Retinal pigment epithelial cell (primary cell): ENCODE measurements at regions not wholly inside any gene's neighbourhood (a gene's known extent, or its start where the extent isn't known, plus 50 kb on each side); places are given as distances from the start of the nearest gene placed in this dataset.

Source experiments
- DNase-seq: peaks from one replicate; pipeline ENCODE4 v3.0.0-alpha.2; 2010; ENCODE audit warnings: low read depth
- H3K4me3 ChIP-seq: 2 replicates; pipeline ENCODE4 v1.5.1; 2011; ENCODE audit warnings: mild to moderate bottlenecking, low read length, control low read depth, moderate library complexity
- TF ChIP-seq, protein P1 (sequence below): conservative IDR thresholded peaks from 2 replicates; pipeline ENCODE4 v1.5.1; 2011; ENCODE audit warnings: low read depth, low read length, control low read depth, inconsistent platforms

GRCh38 chr15:96403932-96404331 is 73.4 kb downstream of the NR2F2 start:
- no peak for DNase-seq
- TF ChIP-seq, protein P1, sequence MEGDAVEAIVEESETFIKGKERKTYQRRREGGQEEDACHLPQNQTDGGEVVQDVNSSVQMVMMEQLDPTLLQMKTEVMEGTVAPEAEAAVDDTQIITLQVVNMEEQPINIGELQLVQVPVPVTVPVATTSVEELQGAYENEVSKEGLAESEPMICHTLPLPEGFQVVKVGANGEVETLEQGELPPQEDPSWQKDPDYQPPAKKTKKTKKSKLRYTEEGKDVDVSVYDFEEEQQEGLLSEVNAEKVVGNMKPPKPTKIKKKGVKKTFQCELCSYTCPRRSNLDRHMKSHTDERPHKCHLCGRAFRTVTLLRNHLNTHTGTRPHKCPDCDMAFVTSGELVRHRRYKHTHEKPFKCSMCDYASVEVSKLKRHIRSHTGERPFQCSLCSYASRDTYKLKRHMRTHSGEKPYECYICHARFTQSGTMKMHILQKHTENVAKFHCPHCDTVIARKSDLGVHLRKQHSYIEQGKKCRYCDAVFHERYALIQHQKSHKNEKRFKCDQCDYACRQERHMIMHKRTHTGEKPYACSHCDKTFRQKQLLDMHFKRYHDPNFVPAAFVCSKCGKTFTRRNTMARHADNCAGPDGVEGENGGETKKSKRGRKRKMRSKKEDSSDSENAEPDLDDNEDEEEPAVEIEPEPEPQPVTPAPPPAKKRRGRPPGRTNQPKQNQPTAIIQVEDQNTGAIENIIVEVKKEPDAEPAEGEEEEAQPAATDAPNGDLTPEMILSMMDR = no peak
- H3K4me3 ChIP-seq = no peak overlapping the region

DNA sequence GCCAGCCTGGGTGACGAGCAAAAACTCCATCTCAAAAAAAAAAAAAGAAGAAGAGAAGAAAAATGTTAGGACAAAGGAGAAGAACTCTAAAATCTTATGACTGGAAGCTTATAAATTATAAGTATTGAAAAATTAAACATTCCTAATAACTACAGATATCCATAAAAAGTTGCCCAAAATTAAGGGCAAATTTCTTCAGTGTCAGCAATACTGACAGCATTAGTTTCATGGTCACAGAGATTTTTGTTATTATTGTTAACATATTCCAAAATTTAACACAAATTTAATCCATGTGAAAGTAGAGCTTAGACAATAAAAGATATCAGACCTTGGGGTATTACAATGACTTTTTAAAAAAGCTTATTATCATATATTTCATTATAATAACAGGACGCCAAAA is 74.1 kb downstream of the NR2F2 start:
- no peak for DNase-seq
- TF ChIP-seq, protein P1 = no peak
- no peak overlapping the region for H3K4me3 ChIP-seq

DNA sequence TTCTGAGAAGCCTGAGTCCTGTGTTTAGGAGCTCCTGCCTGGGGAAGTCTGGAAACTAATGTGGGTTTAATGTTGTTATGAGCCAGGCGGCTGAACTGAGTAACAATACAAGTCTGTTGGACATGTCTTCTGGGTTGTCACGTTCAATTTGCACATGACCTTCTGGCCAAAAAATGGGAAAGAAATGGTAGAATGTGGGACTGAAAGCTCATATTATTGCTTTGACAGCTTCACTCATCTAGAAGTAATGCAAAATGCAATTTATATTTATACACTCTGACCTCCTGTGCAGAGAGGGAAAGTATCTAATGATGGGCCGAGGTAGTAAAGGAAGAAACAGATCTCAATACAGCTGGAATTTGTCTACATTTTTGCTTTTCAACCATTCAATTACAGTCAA is 75.8 kb downstream of the NR2F2 start:
- no peak overlapping the region for H3K4me3 ChIP-seq
- DNase-seq = no peak
- TF ChIP-seq, protein P1 = no peak

DNA sequence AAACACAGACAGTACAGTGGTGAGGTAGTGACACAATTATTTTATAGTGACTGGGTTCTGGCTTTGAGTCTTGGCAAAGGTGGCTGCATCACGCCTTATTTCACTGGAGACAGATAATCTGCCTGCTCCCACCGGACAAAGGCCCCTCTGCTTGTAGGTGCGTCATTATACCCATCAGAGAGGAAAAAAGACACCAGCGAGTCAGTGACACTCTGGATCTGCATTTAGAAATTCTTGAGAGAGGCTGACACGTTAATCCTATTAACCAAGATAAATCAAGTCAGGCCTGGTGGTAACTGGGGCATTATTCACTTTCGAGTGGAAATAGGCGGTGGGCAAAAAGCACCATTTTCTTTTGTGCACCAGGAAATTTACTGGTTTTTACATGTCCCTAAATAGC is 76.2 kb downstream of the NR2F2 start:
- DNase-seq = no peak
- TF ChIP-seq, protein P1 = no peak

GRCh38 chr15:96407482-96407881 is 77.0 kb downstream of the NR2F2 start:
- DNase-seq = no peak
- TF ChIP-seq, protein P1 = no peak
- no peak overlapping the region for H3K4me3 ChIP-seq

More for the DNA sequence above, 76.2 kb downstream of the NR2F2 start:
- H3K4me3 ChIP-seq = no peak overlapping the region

DNA sequence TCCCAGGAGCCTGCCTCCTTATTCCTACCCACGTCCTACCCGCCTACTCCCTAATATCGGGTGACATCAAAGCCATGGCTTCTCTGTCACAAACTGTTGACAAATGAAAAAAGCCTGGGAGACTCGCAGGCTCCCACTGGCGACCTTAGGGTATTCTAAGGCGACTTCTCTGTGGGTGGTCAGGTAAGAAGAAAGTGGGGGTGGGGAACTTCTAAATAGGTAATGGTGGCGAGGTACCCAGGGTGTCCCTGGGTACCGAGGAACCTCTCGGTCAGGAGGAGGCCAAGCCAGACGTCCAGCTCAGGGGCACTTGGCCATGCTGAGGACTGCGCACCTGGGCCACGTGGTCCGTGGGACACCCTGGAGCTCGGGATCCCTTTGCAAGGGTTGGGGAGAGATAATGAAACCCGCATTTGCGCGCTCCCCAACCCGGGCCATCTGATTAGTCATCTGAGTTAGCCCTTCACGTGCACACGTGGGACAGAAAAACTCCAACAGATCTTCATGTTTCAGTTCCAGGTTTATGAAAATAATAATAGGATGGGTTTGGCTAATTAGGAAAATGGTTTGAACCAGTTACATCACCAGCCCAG is 78.2 kb downstream of the NR2F2 start:
- no peak overlapping the region for H3K4me3 ChIP-seq
- DNase-seq = no peak
- TF ChIP-seq, protein P1 = no peak
